ENCODE measurements at regions not wholly inside any gene's neighbourhood (a gene's known extent, or its start where the extent isn't known, plus 50 kb on each side); places are given as distances from the start of the nearest gene placed in this dataset.

DNA sequence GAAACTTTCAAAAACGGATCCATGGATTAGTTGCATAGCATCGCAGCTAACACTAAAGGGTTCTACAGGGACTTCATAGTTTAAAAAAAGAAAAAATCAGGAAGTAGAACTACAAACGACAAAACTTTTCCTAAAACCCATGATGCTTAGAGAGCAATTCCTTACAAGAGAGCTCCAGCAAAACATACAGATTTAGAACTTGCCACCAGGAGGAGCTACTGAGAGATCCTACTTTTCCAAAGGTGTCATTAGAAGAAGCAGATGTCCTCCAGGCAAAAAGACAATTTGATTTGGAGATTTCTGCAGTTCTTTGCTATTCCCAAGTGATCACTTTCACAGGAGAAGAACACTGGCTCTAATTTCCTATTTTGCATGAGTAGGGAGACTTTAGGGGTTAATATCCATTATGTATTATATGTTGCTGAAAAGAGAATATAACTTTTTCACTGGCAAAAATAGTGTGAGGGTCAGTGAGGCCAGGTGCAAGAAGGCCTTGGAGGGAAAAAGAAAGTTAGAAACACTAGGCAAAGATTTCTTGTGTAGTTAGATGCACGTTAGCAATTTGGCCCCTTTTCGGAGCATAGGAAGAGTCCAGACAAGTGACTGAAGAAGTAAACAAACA lies 436.2 kb downstream of the SUCLG1 start:
- TF ChIP-seq CTCF (IDR thresholded peaks at IDR 0.05; ENCODE audit: low read depth, low read length), result no peak; the same call in 1 of the 2 replicates
- H3K4me3 ChIP-seq (ENCODE audit: low read depth, low read length), result no peak overlapping the region

GRCh38 chr2:84017010-84017409 lies 442.1 kb downstream of the SUCLG1 start:
- TF ChIP-seq CTCF (IDR thresholded peaks at IDR 0.05; ENCODE audit: low read depth, low read length), result no peak
- H3K4me3 ChIP-seq (ENCODE audit: low read depth, low read length), result no peak overlapping the region

DNA sequence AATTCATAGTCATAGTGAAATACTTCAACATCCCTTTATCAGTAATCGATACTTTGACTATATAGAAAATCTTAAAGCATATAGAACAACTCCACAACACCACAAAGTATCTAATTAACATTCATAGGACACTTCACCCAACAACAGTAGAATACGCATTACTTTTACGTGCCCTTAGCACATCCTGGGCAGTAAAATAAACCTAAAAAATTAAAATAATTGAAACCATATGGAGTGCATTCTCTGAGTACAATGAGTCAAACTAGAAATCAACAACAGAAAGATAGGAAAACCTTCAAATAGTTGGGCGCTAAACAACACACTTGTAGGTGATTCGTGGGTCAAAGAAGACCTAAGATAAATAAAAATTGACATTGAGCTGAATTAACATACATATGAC lies 442.9 kb downstream of the SUCLG1 start:
- no peak overlapping the region for H3K4me3 ChIP-seq (ENCODE audit: low read depth, low read length)
- TF ChIP-seq CTCF (IDR thresholded peaks at IDR 0.05; ENCODE audit: low read depth, low read length), result no peak

DNA sequence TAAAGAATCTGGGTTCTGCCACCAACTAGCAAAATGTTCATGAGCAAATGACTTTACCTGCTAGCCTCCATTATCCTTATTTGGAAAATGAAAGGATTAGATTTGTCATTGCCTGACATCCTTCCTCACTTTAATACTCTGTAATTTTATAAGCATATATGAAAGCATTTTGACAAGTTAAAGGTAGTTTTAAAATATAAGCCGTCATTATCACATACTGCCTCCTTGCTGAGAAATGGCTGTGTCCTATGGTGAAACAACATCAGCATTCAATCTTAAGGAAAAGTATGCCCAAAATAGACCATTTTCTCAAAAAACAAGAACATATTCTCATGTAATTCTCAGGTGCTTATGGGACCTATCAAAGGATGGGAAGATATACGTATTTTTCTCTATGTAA lies 461.2 kb downstream of the SUCLG1 start:
- no peak for TF ChIP-seq CTCF (IDR thresholded peaks at IDR 0.05; ENCODE audit: low read depth, low read length)
- no peak overlapping the region for H3K4me3 ChIP-seq (ENCODE audit: low read depth, low read length)

DNA sequence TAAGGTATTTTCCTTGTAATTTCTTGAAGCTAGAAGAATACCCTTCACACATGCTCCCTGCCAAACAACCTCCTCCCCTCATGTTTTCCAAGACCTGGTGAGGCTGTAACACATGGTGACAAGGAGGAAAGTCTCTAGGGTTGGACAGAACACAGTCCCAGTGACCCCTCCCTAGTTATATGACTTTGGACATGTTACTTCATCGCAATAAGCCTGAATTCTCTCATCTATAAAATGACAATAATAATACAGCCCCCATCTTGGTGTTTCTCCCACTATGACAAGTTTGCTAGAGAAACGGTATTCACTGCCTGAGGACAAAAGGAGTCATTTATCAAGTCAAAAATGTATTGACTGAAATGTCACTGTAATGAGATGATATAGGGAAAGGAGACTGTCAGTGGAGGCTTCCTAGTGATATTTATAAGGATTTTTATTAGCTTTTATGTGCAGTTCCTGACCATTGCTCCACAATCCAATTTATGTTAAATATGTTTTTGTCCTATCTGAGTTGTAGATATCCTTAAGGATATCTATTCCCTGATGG lies 464.4 kb downstream of the SUCLG1 start:
- TF ChIP-seq CTCF (IDR thresholded peaks at IDR 0.05; ENCODE audit: low read depth, low read length), result no peak
- no peak overlapping the region for H3K4me3 ChIP-seq (ENCODE audit: low read depth, low read length)

GRCh38 chr2:83993873-83994632 lies 465.0 kb downstream of the SUCLG1 start:
- TF ChIP-seq CTCF (IDR thresholded peaks at IDR 0.05; ENCODE audit: low read depth, low read length), result no peak
- no peak overlapping the region for H3K4me3 ChIP-seq (ENCODE audit: low read depth, low read length)

- TF ChIP-seq CTCF (IDR thresholded peaks at IDR 0.05; ENCODE audit: low read depth, low read length), result no peak
- no peak overlapping the region for H3K4me3 ChIP-seq (ENCODE audit: low read depth, low read length)
Measured at GRCh38 chr2:83991992-83992391, 467.1 kb downstream of the SUCLG1 start.
